CD14-positive monocyte (primary cell): ENCODE measurements at regions not wholly inside any gene's neighbourhood (a gene's known extent, or its start where the extent isn't known, plus 50 kb on each side); places are given as distances from the start of the nearest gene placed in this dataset.

Source experiments
- DNase-seq, 3 donors: peaks; one replicate each; pipeline ENCODE4 v3.0.0-alpha.2; 2011 to 2022
- H2AFZ ChIP-seq: 2 replicates; pipeline ENCODE4 v1.6.0; 2012; ENCODE audit warnings: mild to moderate bottlenecking, low read depth, low read length, inconsistent platforms; ENCODE audit not compliant: insufficient read depth, poor library complexity, severe bottlenecking
- H3K27ac ChIP-seq, 2 donors: 1 replicate in 1 of 2; 2 replicates in 1 of 2; pipeline ENCODE4 v1.5.1; 2012 to 2013; ENCODE audit warnings: low read length in 2 of 2, control low read depth in 1 of 2, inconsistent platforms in 1 of 2, low read depth in 1 of 2, mild to moderate bottlenecking in 1 of 2
- H3K27me3 ChIP-seq, 2 donors: one replicate each; pipeline versions ENCODE4 v1.6.0 to v1.6.1; 2011 to 2013; ENCODE audit warnings: low read length in 2 of 2; ENCODE audit not compliant: control insufficient read depth in 2 of 2, insufficient read depth in 2 of 2
- H3K36me3 ChIP-seq, 2 donors: replicated peaks in 1 of 2; 1 replicate in 1 of 2; 2 replicates in 1 of 2; pipeline versions ENCODE4 v1.5.1 to v1.6.1; 2012 to 2013; ENCODE audit warnings: low read length in 2 of 2, control low read depth in 1 of 2, inconsistent platforms in 1 of 2, mild to moderate bottlenecking in 1 of 2; ENCODE audit not compliant: insufficient read depth in 2 of 2, control insufficient read depth in 1 of 2
- H3K4me1 ChIP-seq, 2 donors: 1 replicate in 1 of 2; 2 replicates in 1 of 2; pipeline versions ENCODE4 v1.5.1 to v1.6.1; 2012 to 2013; ENCODE audit warnings: low read length in 2 of 2, control low read depth in 1 of 2, inconsistent platforms in 1 of 2, mild to moderate bottlenecking in 1 of 2, moderate library complexity in 1 of 2; ENCODE audit not compliant: insufficient read depth in 2 of 2, control insufficient read depth in 1 of 2
- H3K4me2 ChIP-seq: replicated peaks from 2 replicates; pipeline ENCODE3; 2012; ENCODE audit warnings: low read length, moderate library complexity, mild to moderate bottlenecking; ENCODE audit not compliant: poor library complexity, severe bottlenecking; ENCODE audit errors: extremely low read depth
- H3K4me3 ChIP-seq, 3 experiments: fragments of 200-600 bp in 1 of 3; sonication (generic) in 1 of 3; replicated peaks in 1 of 3; 1 replicate in 2 of 3; 2 replicates in 1 of 3; pipeline ENCODE4 v1.5.1; 2011 to 2013; ENCODE audit warnings: low read length in 3 of 3, mild to moderate bottlenecking in 3 of 3, control low read depth in 2 of 3, low read depth in 2 of 3, inconsistent platforms in 1 of 3, moderate library complexity in 1 of 3
- H3K79me2 ChIP-seq: 2 replicates; pipeline ENCODE4 v1.6.0; 2012; ENCODE audit warnings: mild to moderate bottlenecking, control low read depth, inconsistent platforms, low read length, moderate library complexity; ENCODE audit not compliant: insufficient read depth
- H3K9ac ChIP-seq: 2 replicates; pipeline ENCODE4 v1.6.0; 2017; ENCODE audit warnings: low read length, mild to moderate bottlenecking; ENCODE audit not compliant: insufficient read depth, poor library complexity, severe bottlenecking
- H3K9me3 ChIP-seq, 2 donors: replicated peaks in 1 of 2; 1 replicate in 1 of 2; 2 replicates in 1 of 2; pipeline versions ENCODE4 v1.5.1 to v1.6.1; 2012 to 2013; ENCODE audit warnings: low read length in 2 of 2, control low read depth in 1 of 2; ENCODE audit not compliant: control insufficient read depth in 1 of 2, insufficient read depth in 1 of 2
- H4K20me1 ChIP-seq: 2 replicates; pipeline ENCODE4 v1.6.0; 2012; ENCODE audit warnings: mild to moderate bottlenecking, low read length, control low read depth, moderate library complexity; ENCODE audit not compliant: insufficient read depth
- H3K27ac Mint-ChIP-seq, 7 donors: one replicate each; pipeline ENCODE4 v1.8.0; 2020; ENCODE audit warnings: mild to moderate bottlenecking in 7 of 7, mixed read lengths in 7 of 7, moderate library complexity in 6 of 7, inconsistent platforms in 2 of 7
- H3K27me3 Mint-ChIP-seq, 3 donors: one replicate each; pipeline ENCODE4 v1.8.0; 2021 to 2022; ENCODE audit warnings: low read depth in 3 of 3, mild to moderate bottlenecking in 3 of 3, mixed read lengths in 3 of 3, moderate library complexity in 3 of 3, inconsistent platforms in 1 of 3
- H3K36me3 Mint-ChIP-seq, 2 donors: one replicate each; pipeline ENCODE4 v1.8.0; 2020; ENCODE audit warnings: mixed read lengths in 2 of 2, inconsistent platforms in 1 of 2, mild to moderate bottlenecking in 1 of 2
- H3K4me1 Mint-ChIP-seq: one replicate; pipeline ENCODE4 v1.8.0; 2020; ENCODE audit warnings: mild to moderate bottlenecking, mixed read lengths
- H3K4me3 Mint-ChIP-seq, 2 donors: one replicate each; pipeline ENCODE4 v1.8.0; 2020; ENCODE audit warnings: mild to moderate bottlenecking in 2 of 2, mixed read lengths in 2 of 2, moderate library complexity in 1 of 2
- H3K9me3 Mint-ChIP-seq, 7 donors: one replicate each; pipeline ENCODE4 v1.8.0; 2020 to 2022; ENCODE audit warnings: mixed read lengths in 7 of 7, mild to moderate bottlenecking in 6 of 7, moderate library complexity in 6 of 7, inconsistent platforms in 2 of 7
- WGBS: methylation state at CpG from one replicate; pipeline ENCODE4 v1.1.5; 2013; ENCODE audit warnings: missing lambda C conversion rate; ENCODE audit not compliant: insufficient coverage; 5-methylcytosine and 5-hydroxymethylcytosine counted together
- intact Hi-C, 2 donors: fragments of 100-400 bp; cut with micrococcal nuclease; formaldehyde crosslinking; loops; one replicate each; pipeline versions ENCODE4 v1.15.0 to v1.15.1; 2023
- TF ChIP-seq, protein P1 (sequence below): fragments of 200-600 bp; IDR thresholded peaks from one replicate; pipeline ENCODE4 v1.8.0; 2022; ENCODE audit warnings: antibody characterized with exemption, mild to moderate bottlenecking

- intact Hi-C loops, result no loop called here
- H3K27me3 ChIP-seq, result no peaks in the 10 kb centered on the region
- DNase-seq, result no peak
- H3K4me3 Mint-ChIP-seq, result no peak overlapping the region
- no peaks in the 10 kb centered on the region for H4K20me1 ChIP-seq
- H3K9ac ChIP-seq, result no peak overlapping the region
- H3K4me1 ChIP-seq, result peaks cover 0 to 2% of the 10 kb centered on the region in 2 donors
- peak overlapping the region in 1 of 7 donors; percentile 3 for H3K27ac Mint-ChIP-seq
- H3K79me2 ChIP-seq, result no peaks in the 10 kb centered on the region
- no peak overlapping the region for H3K4me2 ChIP-seq
- no peaks in the 10 kb centered on the region for H3K36me3 ChIP-seq
- no peak overlapping the region for H3K4me3 ChIP-seq
- no CpG with 5 or more reads among the region's 5 CpGs for WGBS
- H3K36me3 Mint-ChIP-seq, result no peaks in the 10 kb centered on the region
- peaks cover 13% of the 10 kb centered on the region for H3K4me1 Mint-ChIP-seq
- TF ChIP-seq, protein P1, sequence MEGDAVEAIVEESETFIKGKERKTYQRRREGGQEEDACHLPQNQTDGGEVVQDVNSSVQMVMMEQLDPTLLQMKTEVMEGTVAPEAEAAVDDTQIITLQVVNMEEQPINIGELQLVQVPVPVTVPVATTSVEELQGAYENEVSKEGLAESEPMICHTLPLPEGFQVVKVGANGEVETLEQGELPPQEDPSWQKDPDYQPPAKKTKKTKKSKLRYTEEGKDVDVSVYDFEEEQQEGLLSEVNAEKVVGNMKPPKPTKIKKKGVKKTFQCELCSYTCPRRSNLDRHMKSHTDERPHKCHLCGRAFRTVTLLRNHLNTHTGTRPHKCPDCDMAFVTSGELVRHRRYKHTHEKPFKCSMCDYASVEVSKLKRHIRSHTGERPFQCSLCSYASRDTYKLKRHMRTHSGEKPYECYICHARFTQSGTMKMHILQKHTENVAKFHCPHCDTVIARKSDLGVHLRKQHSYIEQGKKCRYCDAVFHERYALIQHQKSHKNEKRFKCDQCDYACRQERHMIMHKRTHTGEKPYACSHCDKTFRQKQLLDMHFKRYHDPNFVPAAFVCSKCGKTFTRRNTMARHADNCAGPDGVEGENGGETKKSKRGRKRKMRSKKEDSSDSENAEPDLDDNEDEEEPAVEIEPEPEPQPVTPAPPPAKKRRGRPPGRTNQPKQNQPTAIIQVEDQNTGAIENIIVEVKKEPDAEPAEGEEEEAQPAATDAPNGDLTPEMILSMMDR, result no peak
- H3K27ac ChIP-seq, result no peak overlapping the region
- H3K9me3 Mint-ChIP-seq, result peaks cover 0 to 3% (median 0%) of the 10 kb centered on the region in 7 donors
- no peak overlapping the region for H2AFZ ChIP-seq
- no peaks in the 10 kb centered on the region for H3K27me3 Mint-ChIP-seq
- no peaks in the 10 kb centered on the region for H3K9me3 ChIP-seq
Observed at GRCh38 chr7:115116773-115117715, 195.2 kb downstream of the MDFIC start.

- no peaks in the 10 kb centered on the region for H3K27me3 Mint-ChIP-seq
- no peak overlapping the region for H3K4me3 Mint-ChIP-seq
- WGBS, result no CpG with 5 or more reads among the region's 3 CpGs
- H3K4me1 Mint-ChIP-seq, result peaks cover 10% of the 10 kb centered on the region
- TF ChIP-seq, protein P1, result no peak
- Histone ChIP-seq H3K4me2 (no peak overlapping the region), H3K27me3 (no peaks in the 10 kb centered on the region), H3K36me3 (no peaks in the 10 kb centered on the region), H2AFZ (no peak overlapping the region), H3K4me1 (peaks cover 0 to 2% of the 10 kb centered on the region in 2 donors), H4K20me1 (no peaks in the 10 kb centered on the region), H3K9me3 (no peaks in the 10 kb centered on the region), H3K79me2 (no peaks in the 10 kb centered on the region), H3K27ac (no peak overlapping the region), H3K4me3 (no peak overlapping the region), H3K9ac (no peak overlapping the region)
- peaks cover 0 to 3% (median 0%) of the 10 kb centered on the region in 7 donors for H3K9me3 Mint-ChIP-seq
- no peak overlapping the region for H3K27ac Mint-ChIP-seq
- DNase-seq, result no peak
- intact Hi-C loops, result no loop called here
- no peaks in the 10 kb centered on the region for H3K36me3 Mint-ChIP-seq
Observed at GRCh38 chr7:115113776-115114175, 191.9 kb downstream of the MDFIC start.
